Kidney (tissue), 13 donors: ENCODE measurements at regions not wholly inside any gene's neighbourhood (a gene's known extent, or its start where the extent isn't known, plus 50 kb on each side); places are given as distances from the start of the nearest gene placed in this dataset.
"Not testable (repeated sequence)": the region's sequence is repeated elsewhere in the genome, so short reads cannot be mapped to it uniquely, and the experiment has no call there.

Experiments
- DNase-seq, 5 donors: peaks; one replicate each; pipeline ENCODE4 v3.0.0-alpha.2; 2013 to 2020
- FAIRE-seq: peaks from 2 replicates; lab custom pipeline; 2012; peaks lifted over from hg19 to GRCh38; lab: Jason Lieb, UNC
- H3K27ac ChIP-seq, 2 donors: one replicate each; pipeline ENCODE4 v1.7.0; 2013; ENCODE audit warnings: low read depth in 2 of 2, low read length in 2 of 2, inconsistent platforms in 1 of 2
- H3K27me3 ChIP-seq: one replicate; pipeline ENCODE4 v1.7.1; 2013; ENCODE audit warnings: low read length, inconsistent platforms; ENCODE audit not compliant: control insufficient read depth, insufficient read depth
- H3K36me3 ChIP-seq, 3 donors: one replicate each; pipeline versions ENCODE4 v1.7.0 to v1.7.1; 2013; ENCODE audit warnings: low read length in 3 of 3, control low read depth in 1 of 3, inconsistent platforms in 1 of 3; ENCODE audit not compliant: insufficient read depth in 3 of 3, control insufficient read depth in 2 of 3
- H3K4me1 ChIP-seq, 3 donors: one replicate each; pipeline versions ENCODE4 v1.7.0 to v1.7.1; 2013; ENCODE audit warnings: low read length in 3 of 3, inconsistent platforms in 1 of 3, low read depth in 1 of 3; ENCODE audit not compliant: control insufficient read depth in 2 of 3, insufficient read depth in 2 of 3
- H3K4me3 ChIP-seq, 3 donors: one replicate each; pipeline versions ENCODE4 v1.7.0 to v1.8.1; 2013; ENCODE audit warnings: low read length in 3 of 3, control low read depth in 1 of 3, inconsistent platforms in 1 of 3
- H3K9ac ChIP-seq, 3 donors: one replicate each; pipeline versions ENCODE4 v1.7.0 to v1.7.1; 2013; ENCODE audit warnings: low read length in 3 of 3, control low read depth in 1 of 3, inconsistent platforms in 1 of 3
- H3K9me3 ChIP-seq, 3 donors: one replicate each; pipeline versions ENCODE4 v1.7.0 to v1.7.1; 2013; ENCODE audit warnings: low read length in 3 of 3, control low read depth in 1 of 3, inconsistent platforms in 1 of 3; ENCODE audit not compliant: control insufficient read depth in 2 of 3, insufficient read depth in 1 of 3
- CTCF ChIP-seq: IDR thresholded peaks from 3 replicates; pipeline ENCODE4 v1.5.1; 2012; ENCODE audit warnings: mild to moderate bottlenecking, moderate library complexity, borderline replicate concordance; ENCODE audit not compliant: insufficient read depth; ENCODE audit errors: extremely low read depth
- intact Hi-C: fragments of 100-400 bp; cut with DNase I; formaldehyde crosslinking; loops from one replicate; pipeline ENCODE4 v1.11.1; 2022
- donor health status: control.
- donor health status: control.
- donor health status: control.
- donor health status: control.
- donor health status: control.
- donor health status: DM: yes; HTN: yes; CAD: no.
- donor health status: Normal renal cell carcinoma (clear cell type).

GRCh38 chr15:96977886-96978285 lies 647.4 kb downstream of the NR2F2 start:
- Histone ChIP-seq H3K36me3 (no peaks in the 10 kb centered on the region), H3K4me3 (no peak overlapping the region), H3K9ac (no peak overlapping the region), H3K27me3 (no peaks in the 10 kb centered on the region), H3K27ac (no peak overlapping the region), H3K9me3 (no peaks in the 10 kb centered on the region), H3K4me1 (no peaks in the 10 kb centered on the region)
- TF ChIP-seq CTCF: no peak
- DNase-seq (no peak), FAIRE-seq (no peak)
- intact Hi-C loops: no loop called here

- intact Hi-C loops: no loop called here
Measured at GRCh38 chr15:96978937-96979473, 648.5 kb downstream of the NR2F2 start.

GRCh38 chr15:96984121-96984671 lies 653.7 kb downstream of the NR2F2 start:
- H3K9ac ChIP-seq, H3K27me3 ChIP-seq, H3K27ac ChIP-seq, FAIRE-seq, intact Hi-C loops, H3K9me3 ChIP-seq, H3K4me3 ChIP-seq, H3K4me1 ChIP-seq, H3K36me3 ChIP-seq: not testable (repeated sequence)
- peak in 1 of 5 donors; percentile 65 for DNase-seq

More at GRCh38 chr15:96978937-96979473, 648.5 kb downstream of the NR2F2 start:
- Histone ChIP-seq H3K27me3 (no peaks in the 10 kb centered on the region), H3K9me3 (no peaks in the 10 kb centered on the region), H3K27ac (no peak overlapping the region), H3K9ac (no peak overlapping the region), H3K4me1 (no peaks in the 10 kb centered on the region), H3K36me3 (no peaks in the 10 kb centered on the region), H3K4me3 (no peak overlapping the region)
- DNase-seq (no peak), FAIRE-seq (no peak)
- TF ChIP-seq CTCF: no peak

GRCh38 chr15:96992817-96993216 lies 662.3 kb downstream of the NR2F2 start:
- Histone ChIP-seq H3K9me3 (peaks cover 0 to 1% (median 0%) of the 10 kb centered on the region in 3 donors), H3K4me1 (no peaks in the 10 kb centered on the region)

More at GRCh38 chr15:96992817-96993216, 662.3 kb downstream of the NR2F2 start:
- H3K36me3 ChIP-seq: no peaks in the 10 kb centered on the region
- H3K4me3 ChIP-seq: no peak overlapping the region
- DNase-seq (no peak), FAIRE-seq (no peak)
- H3K9ac ChIP-seq: no peak overlapping the region
- intact Hi-C loops: no loop called here
- no peak for TF ChIP-seq CTCF
- no peak overlapping the region for H3K27ac ChIP-seq
- no peaks in the 10 kb centered on the region for H3K27me3 ChIP-seq
